H9 (cell line): ENCODE measurements at regions not wholly inside any gene's neighbourhood (a gene's known extent, or its start where the extent isn't known, plus 50 kb on each side); places are given as distances from the start of the nearest gene placed in this dataset.
"Not testable (repeated sequence)": the region's sequence is repeated elsewhere in the genome, so short reads cannot be mapped to it uniquely, and the experiment has no call there.

Experiments used
- DNase-seq: peaks from one replicate; pipeline ENCODE4 v3.0.0-alpha.2; 2017
- H2AFZ ChIP-seq: one replicate; pipeline ENCODE4 v1.6.1; 2013; ENCODE audit warnings: mild to moderate bottlenecking, low read length, control low read depth, moderate library complexity
- H2AK5ac ChIP-seq: 2 replicates; pipeline ENCODE4 v1.6.1; 2013; ENCODE audit warnings: low read length, control low read depth, mixed read lengths; ENCODE audit not compliant: insufficient read length
- H2BK120ac ChIP-seq: one replicate; pipeline ENCODE4 v1.6.1; 2013; ENCODE audit warnings: low read depth, mild to moderate bottlenecking, low read length, control low read depth, inconsistent platforms; ENCODE audit not compliant: poor library complexity, severe bottlenecking
- H2BK12ac ChIP-seq: 2 replicates; pipeline ENCODE4 v1.6.1; 2013; ENCODE audit warnings: low read length, control low read depth, mixed read lengths, low read depth; ENCODE audit not compliant: insufficient read length
- H2BK15ac ChIP-seq: 2 replicates; pipeline ENCODE4 v1.6.1; 2013; ENCODE audit warnings: low read depth, low read length, control low read depth
- H2BK20ac ChIP-seq: one replicate; pipeline ENCODE4 v1.6.1; 2013; ENCODE audit warnings: low read depth, mild to moderate bottlenecking, low read length, control low read depth, inconsistent platforms; ENCODE audit not compliant: poor library complexity, severe bottlenecking
- H2BK5ac ChIP-seq: 2 replicates; pipeline ENCODE4 v1.6.1; 2013; ENCODE audit warnings: low read length, control low read depth, mixed read lengths; ENCODE audit not compliant: insufficient read length
- H3K14ac ChIP-seq: 2 replicates; pipeline ENCODE4 v1.6.1; 2013; ENCODE audit warnings: low read length, control low read depth; ENCODE audit not compliant: insufficient read depth
- H3K18ac ChIP-seq: 2 replicates; pipeline ENCODE4 v1.6.1; 2013; ENCODE audit warnings: low read depth, mild to moderate bottlenecking, mixed read lengths, low read length, control low read depth; ENCODE audit not compliant: insufficient read length
- H3K23ac ChIP-seq: 2 replicates; pipeline ENCODE4 v1.6.1; 2013; ENCODE audit warnings: low read length, control low read depth, mixed read lengths, low read depth; ENCODE audit not compliant: insufficient read length
- H3K23me2 ChIP-seq: 2 replicates; pipeline ENCODE4 v1.6.1; 2013; ENCODE audit warnings: low read depth, mild to moderate bottlenecking, mixed read lengths, low read length, control low read depth; ENCODE audit not compliant: insufficient read length, poor library complexity, severe bottlenecking
- H3K27ac ChIP-seq: 2 replicates; pipeline ENCODE4 v1.5.1; 2013; ENCODE audit warnings: low read length, control low read depth, mixed read lengths, low read depth; ENCODE audit not compliant: insufficient read length
- H3K27me3 ChIP-seq: 2 replicates; pipeline ENCODE4 v1.6.1; 2013; ENCODE audit warnings: low read length, control low read depth, inconsistent platforms; ENCODE audit not compliant: insufficient read depth
- H3K4ac ChIP-seq: 2 replicates; pipeline ENCODE4 v1.6.1; 2013; ENCODE audit warnings: low read depth, mild to moderate bottlenecking, control low read depth, inconsistent platforms, low read length, moderate library complexity
- H3K4me1 ChIP-seq: 2 replicates; pipeline ENCODE4 v1.6.1; 2013; ENCODE audit warnings: low read length, control low read depth, inconsistent platforms; ENCODE audit not compliant: insufficient read depth
- H3K4me2 ChIP-seq: 2 replicates; pipeline ENCODE4 v1.6.1; 2013; ENCODE audit warnings: low read length, control low read depth, mixed read lengths; ENCODE audit not compliant: insufficient read length, insufficient read depth
- H3K56ac ChIP-seq: 2 replicates; pipeline ENCODE4 v1.6.1; 2013; ENCODE audit warnings: low read depth, mild to moderate bottlenecking, mixed read lengths, low read length, control low read depth; ENCODE audit not compliant: insufficient read length
- H3K79me1 ChIP-seq: 2 replicates; pipeline ENCODE4 v1.6.1; 2013; ENCODE audit warnings: low read depth, mild to moderate bottlenecking, moderate library complexity, low read length, control low read depth, inconsistent platforms; ENCODE audit not compliant: insufficient read depth, poor library complexity, severe bottlenecking
- H3K79me2 ChIP-seq: 2 replicates; pipeline ENCODE4 v1.6.1; 2013; ENCODE audit warnings: low read length, control low read depth, inconsistent platforms; ENCODE audit not compliant: insufficient read depth
- H3K9ac ChIP-seq: 2 replicates; pipeline ENCODE4 v1.6.1; 2013; ENCODE audit warnings: low read length, control low read depth, mixed read lengths; ENCODE audit not compliant: insufficient read length; ENCODE audit errors: extremely low read depth
- H3K9me3 ChIP-seq: one replicate; pipeline ENCODE4 v1.6.1; 2013; ENCODE audit warnings: low read depth, low read length, inconsistent platforms; ENCODE audit not compliant: control insufficient read depth
- H3T11ph ChIP-seq: one replicate; pipeline ENCODE4 v1.6.1; 2013; ENCODE audit warnings: mild to moderate bottlenecking, low read length, control low read depth, inconsistent platforms
- H4K20me1 ChIP-seq: one replicate; pipeline ENCODE4 v1.6.1; 2013; ENCODE audit not compliant: control insufficient read depth, insufficient read length, insufficient read depth
- H4K5ac ChIP-seq: 2 replicates; pipeline ENCODE4 v1.6.1; 2013; ENCODE audit warnings: low read depth, mild to moderate bottlenecking, mixed read lengths, low read length, control low read depth; ENCODE audit not compliant: insufficient read length
- H4K8ac ChIP-seq: replicated peaks from 2 replicates; pipeline ENCODE4 v1.6.1; 2013; ENCODE audit warnings: low read length, control low read depth, mixed read lengths, low read depth; ENCODE audit not compliant: insufficient read length
- H4K91ac ChIP-seq: 2 replicates; pipeline ENCODE4 v1.6.1; 2013; ENCODE audit warnings: low read depth, mild to moderate bottlenecking, moderate library complexity, mixed read lengths, low read length, control low read depth; ENCODE audit not compliant: insufficient read length
- H3K27ac Mint-ChIP-seq, 3 experiments: 2 replicates in 2 of 3; 3 replicates in 1 of 3; pipeline ENCODE4 v1.8.0; 2020 to 2021; ENCODE audit warnings: mixed read lengths in 3 of 3, mild to moderate bottlenecking in 1 of 3, moderate library complexity in 1 of 3
- H3K27me3 Mint-ChIP-seq: 2 replicates; pipeline ENCODE4 v1.8.0; 2021; ENCODE audit warnings: low read depth, mild to moderate bottlenecking, moderate library complexity, mixed read lengths
- H3K36me3 Mint-ChIP-seq, 3 experiments: 2 replicates in 2 of 3; 3 replicates in 1 of 3; pipeline ENCODE4 v1.8.0; 2020 to 2021; ENCODE audit warnings: low read depth in 3 of 3, mixed read lengths in 3 of 3; ENCODE audit not compliant: insufficient read depth in 1 of 3
- H3K4me1 Mint-ChIP-seq, 2 experiments: 2 replicates each; pipeline ENCODE4 v1.8.0; 2020; ENCODE audit warnings: mixed read lengths in 2 of 2
- H3K4me3 Mint-ChIP-seq, 2 experiments: 2 replicates in 1 of 2; 3 replicates in 1 of 2; pipeline ENCODE4 v1.8.0; 2020 to 2021; ENCODE audit warnings: mild to moderate bottlenecking in 2 of 2, mixed read lengths in 2 of 2, moderate library complexity in 1 of 2
- H3K9me3 Mint-ChIP-seq, 2 experiments: 2 replicates in 1 of 2; 3 replicates in 1 of 2; pipeline ENCODE4 v1.8.0; 2020; ENCODE audit warnings: mild to moderate bottlenecking in 2 of 2, mixed read lengths in 2 of 2, moderate library complexity in 1 of 2
- WGBS: extraction: QIAGEN DNeasy Blood & Tissue Kit; methylation state at CpG from one replicate; pipeline ENCODE4 v1.1.7; 2013; ENCODE audit warnings: missing lambda C conversion rate, low lambda C conversion rate, mixed read lengths; ENCODE audit not compliant: insufficient read length; ENCODE audit errors: extremely low coverage; 5-methylcytosine and 5-hydroxymethylcytosine counted together
- TF ChIP-seq, protein P1 (sequence below): fragments of 200-600 bp; sonication (generic); conservative IDR thresholded peaks from 3 replicates; pipeline ENCODE4 v1.8.0; 2021; ENCODE audit warnings: antibody characterized with exemption, mild to moderate bottlenecking

- Histone ChIP-seq H3K27ac (no peak overlapping the region), H2BK120ac (no peak overlapping the region), H3K4ac (no peak overlapping the region), H3K23me2 (no peaks in the 10 kb centered on the region), H4K20me1 (no peaks in the 10 kb centered on the region), H2AFZ (no peak overlapping the region), H2BK12ac (no peak overlapping the region), H4K91ac (no peak overlapping the region), H3T11ph (no peak overlapping the region), H3K4me1 (no peaks in the 10 kb centered on the region), H3K9ac (no peak overlapping the region), H3K56ac (no peak overlapping the region), H2BK20ac (no peak overlapping the region), H2BK5ac (no peak overlapping the region), H4K8ac (no peak overlapping the region), H3K79me1 (no peaks in the 10 kb centered on the region), H3K4me2 (no peak overlapping the region), H4K5ac (no peak overlapping the region), H3K23ac (no peak overlapping the region), H3K14ac (no peak overlapping the region), H2BK15ac (no peak overlapping the region), H3K27me3 (no peaks in the 10 kb centered on the region), H3K9me3 (no peaks in the 10 kb centered on the region), H3K18ac (no peak overlapping the region), H2AK5ac (no peak overlapping the region), H3K79me2 (no peaks in the 10 kb centered on the region)
- Mint-ChIP-seq H3K4me1 (peaks cover 14 to 21% of the 10 kb centered on the region in 2 experiments), H3K27me3 (peaks cover 1% of the 10 kb centered on the region), H3K4me3 (no peak overlapping the region), H3K36me3 (no peaks in the 10 kb centered on the region), H3K9me3 (no peaks in the 10 kb centered on the region; a peak in 1 of 5 replicates), H3K27ac (peak overlapping the region in 1 of 3 experiments; percentile 67; a peak in 1 of 7 replicates)
- no peak for DNase-seq
- TF ChIP-seq, protein P1, sequence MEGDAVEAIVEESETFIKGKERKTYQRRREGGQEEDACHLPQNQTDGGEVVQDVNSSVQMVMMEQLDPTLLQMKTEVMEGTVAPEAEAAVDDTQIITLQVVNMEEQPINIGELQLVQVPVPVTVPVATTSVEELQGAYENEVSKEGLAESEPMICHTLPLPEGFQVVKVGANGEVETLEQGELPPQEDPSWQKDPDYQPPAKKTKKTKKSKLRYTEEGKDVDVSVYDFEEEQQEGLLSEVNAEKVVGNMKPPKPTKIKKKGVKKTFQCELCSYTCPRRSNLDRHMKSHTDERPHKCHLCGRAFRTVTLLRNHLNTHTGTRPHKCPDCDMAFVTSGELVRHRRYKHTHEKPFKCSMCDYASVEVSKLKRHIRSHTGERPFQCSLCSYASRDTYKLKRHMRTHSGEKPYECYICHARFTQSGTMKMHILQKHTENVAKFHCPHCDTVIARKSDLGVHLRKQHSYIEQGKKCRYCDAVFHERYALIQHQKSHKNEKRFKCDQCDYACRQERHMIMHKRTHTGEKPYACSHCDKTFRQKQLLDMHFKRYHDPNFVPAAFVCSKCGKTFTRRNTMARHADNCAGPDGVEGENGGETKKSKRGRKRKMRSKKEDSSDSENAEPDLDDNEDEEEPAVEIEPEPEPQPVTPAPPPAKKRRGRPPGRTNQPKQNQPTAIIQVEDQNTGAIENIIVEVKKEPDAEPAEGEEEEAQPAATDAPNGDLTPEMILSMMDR: no peak
- no CpG with 5 or more reads among the region's 5 CpGs for WGBS
These were observed 103.5 kb upstream of the TMPRSS2 start for GRCh38 chr21:41611441-41611840.

DNA sequence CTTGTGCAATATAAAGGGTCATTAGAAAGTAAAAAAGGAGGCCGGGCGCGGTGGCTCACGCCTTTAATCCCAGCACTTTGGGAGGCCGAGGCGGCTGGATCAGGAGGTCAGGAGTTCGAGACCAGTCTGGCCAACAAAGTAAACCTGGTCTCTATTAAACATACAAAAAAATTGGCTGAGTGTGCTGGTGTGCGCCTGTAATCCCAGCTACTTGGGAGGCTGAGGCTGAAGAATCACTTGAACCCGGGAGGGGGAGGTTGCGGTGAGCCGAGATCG lies 102.8 kb upstream of the TMPRSS2 start:
- not testable (repeated sequence) for DNase-seq, H2BK12ac ChIP-seq, H3K27me3 ChIP-seq, H3K27me3 Mint-ChIP-seq, H4K20me1 ChIP-seq, H3K4ac ChIP-seq, H3K23me2 ChIP-seq, H3K79me2 ChIP-seq, H2BK120ac ChIP-seq, H3K9me3 Mint-ChIP-seq, H2AFZ ChIP-seq, H3K18ac ChIP-seq, H4K5ac ChIP-seq, H3K4me3 Mint-ChIP-seq, H3K56ac ChIP-seq, H3K23ac ChIP-seq, H4K91ac ChIP-seq, H2BK20ac ChIP-seq, H3K27ac Mint-ChIP-seq, H4K8ac ChIP-seq, H3K9ac ChIP-seq, H3K27ac ChIP-seq, H3T11ph ChIP-seq, H3K14ac ChIP-seq, H3K4me1 ChIP-seq, H3K9me3 ChIP-seq, H3K4me2 ChIP-seq, H2BK15ac ChIP-seq, H2AK5ac ChIP-seq, H3K79me1 ChIP-seq, H3K36me3 Mint-ChIP-seq, H2BK5ac ChIP-seq
- H3K4me1 Mint-ChIP-seq: peaks cover 18 to 25% of the 10 kb centered on the region in 2 experiments
- WGBS: no CpG with 5 or more reads among the region's 12 CpGs
